ENCODE measurements at regions not wholly inside any gene's neighbourhood (a gene's known extent, or its start where the extent isn't known, plus 50 kb on each side); places are given as distances from the start of the nearest gene placed in this dataset.

GRCh38 chr14:53807542-53807941 is 149.1 kb downstream of the BMP4 start:
- DNase-seq (ENCODE audit: low read depth, low spot score), result no peak

GRCh38 chr14:53807108-53807507 is 149.5 kb downstream of the BMP4 start:
- no peak for DNase-seq (ENCODE audit: low read depth, low spot score)

GRCh38 chr14:53796734-53797133 is 159.9 kb downstream of the BMP4 start:
- DNase-seq (ENCODE audit: low read depth, low spot score), result no peak

- DNase-seq (ENCODE audit: low read depth, low spot score), result no peak
These were observed 162.7 kb downstream of the BMP4 start for GRCh38 chr14:53793790-53794505.

- DNase-seq (ENCODE audit: low read depth, low spot score), result no peak
These were observed 163.7 kb downstream of the BMP4 start for GRCh38 chr14:53792909-53793308.

- DNase-seq (ENCODE audit: low read depth, low spot score), result no peak
These were observed 165.7 kb downstream of the BMP4 start for GRCh38 chr14:53790731-53791500.

- DNase-seq (ENCODE audit: low read depth, low spot score), result no peak
These were observed 168.1 kb downstream of the BMP4 start for GRCh38 chr14:53788566-53788965.

GRCh38 chr14:53786045-53786444 is 170.6 kb downstream of the BMP4 start:
- DNase-seq (ENCODE audit: low read depth, low spot score), result no peak

GRCh38 chr14:53784688-53785087 is 171.9 kb downstream of the BMP4 start:
- DNase-seq (ENCODE audit: low read depth, low spot score), result no peak

- DNase-seq (ENCODE audit: low read depth, low spot score), result no peak
These were observed 173.4 kb downstream of the BMP4 start for GRCh38 chr14:53783256-53783655.

GRCh38 chr14:53780051-53780555 is 176.5 kb downstream of the BMP4 start:
- DNase-seq (ENCODE audit: low read depth, low spot score), result no peak

- no peak for DNase-seq (ENCODE audit: low read depth, low spot score)
These were observed 177.3 kb downstream of the BMP4 start for GRCh38 chr14:53779301-53779700.

GRCh38 chr14:53778263-53778662 is 178.4 kb downstream of the BMP4 start:
- no peak for DNase-seq (ENCODE audit: low read depth, low spot score)

GRCh38 chr14:53772936-53773335 is 183.7 kb downstream of the BMP4 start:
- peak; percentile 4 for DNase-seq (ENCODE audit: low read depth, low spot score)

- DNase-seq (ENCODE audit: low read depth, low spot score), result no peak
These were observed 189.1 kb downstream of the BMP4 start for GRCh38 chr14:53767566-53767965.

- no peak for DNase-seq (ENCODE audit: low read depth, low spot score)
These were observed 190.0 kb downstream of the BMP4 start for GRCh38 chr14:53766601-53767000.

- DNase-seq (ENCODE audit: low read depth, low spot score), result no peak
These were observed 190.5 kb downstream of the BMP4 start for GRCh38 chr14:53766106-53766505.

GRCh38 chr14:53764846-53765245 is 191.8 kb downstream of the BMP4 start:
- no peak for DNase-seq (ENCODE audit: low read depth, low spot score)

- DNase-seq (ENCODE audit: low read depth, low spot score), result no peak
These were observed 198.5 kb downstream of the BMP4 start for GRCh38 chr14:53758141-53758540.

GRCh38 chr14:53757732-53758131 is 198.9 kb downstream of the BMP4 start:
- no peak for DNase-seq (ENCODE audit: low read depth, low spot score)

- no peak for DNase-seq (ENCODE audit: low read depth, low spot score)
These were observed 205.0 kb downstream of the BMP4 start for GRCh38 chr14:53751650-53752049.

GRCh38 chr14:53748691-53749090 is 207.9 kb downstream of the BMP4 start:
- no peak for DNase-seq (ENCODE audit: low read depth, low spot score)

- no peak for DNase-seq (ENCODE audit: low read depth, low spot score)
These were observed 211.8 kb downstream of the BMP4 start for GRCh38 chr14:53744857-53745256.
